ENCODE measurements at regions not wholly inside any gene's neighbourhood (a gene's known extent, or its start where the extent isn't known, plus 50 kb on each side); places are given as distances from the start of the nearest gene placed in this dataset.

DNA sequence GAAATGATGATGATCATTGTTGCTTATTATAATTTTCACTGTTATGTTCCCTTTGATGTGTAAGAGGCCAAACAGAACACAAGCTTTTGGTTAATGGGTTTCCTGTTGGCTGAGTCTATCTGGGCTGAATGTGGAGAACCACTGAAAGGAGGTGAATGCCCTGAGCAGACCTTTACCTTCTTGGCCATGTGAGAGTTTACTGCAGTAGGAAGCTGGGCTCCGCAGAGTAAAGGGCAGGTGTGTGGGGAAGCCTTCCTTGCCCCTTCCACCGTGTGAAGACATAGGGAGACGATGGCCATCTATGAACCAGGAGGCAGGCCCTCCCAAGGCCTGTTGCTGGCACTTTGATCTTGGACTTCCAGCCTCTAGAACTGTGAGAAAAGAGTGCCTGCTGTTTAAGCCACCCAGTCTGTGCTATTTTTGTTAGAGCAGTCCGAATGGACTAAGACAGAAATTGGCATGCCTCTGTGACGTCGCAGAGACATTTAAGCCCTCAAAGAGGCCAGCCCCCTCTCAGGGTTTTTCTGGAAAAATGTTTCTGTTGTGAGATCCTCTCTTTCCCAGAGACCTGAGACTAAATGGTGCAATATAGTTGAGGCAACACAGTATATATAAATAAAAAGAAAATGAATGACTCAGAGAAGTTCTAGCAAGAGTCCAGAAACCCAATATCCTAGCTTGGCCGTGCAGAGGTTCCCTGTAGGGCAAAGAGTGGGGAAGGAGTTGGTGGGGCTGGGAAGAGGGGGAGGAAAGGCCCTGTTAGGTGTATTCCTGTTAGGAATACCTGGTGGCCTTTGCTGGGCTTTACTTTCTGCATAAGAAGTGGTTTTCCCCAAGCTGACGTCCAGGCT is 121.9 kb upstream of the LGALSL start:
- Histone ChIP-seq H2AFZ (ENCODE audit: low read depth) (no peak overlapping the region), H3F3A (replicated peaks; ENCODE audit: insufficient read depth) (no peaks in the 10 kb centered on the region), H3K9me3 (no peaks in the 10 kb centered on the region), H3K4me3 (ENCODE audit: low read depth in 2 of 2, low read length in 1 of 2) (no peak overlapping the region), H4K20me1 (ENCODE audit: insufficient read depth) (no peaks in the 10 kb centered on the region), H3K9me2 (no peaks in the 10 kb centered on the region), H3K4me2 (no peak overlapping the region), H3K36me3 (replicated peaks in 1 of 2; ENCODE audit: control insufficient read depth in 1 of 2, insufficient read depth in 2 of 2, low read length in 1 of 2) (no peaks in the 10 kb centered on the region), H3K27ac (ENCODE audit: low read depth in 2 of 2, low read length in 1 of 2) (no peak overlapping the region), H3K9ac (no peak overlapping the region), H3K27me3 (ENCODE audit: insufficient read depth) (no peaks in the 10 kb centered on the region), H3K79me2 (ENCODE audit: insufficient read depth) (no peaks in the 10 kb centered on the region), H3K4me1 (ENCODE audit: control insufficient read depth in 1 of 2, insufficient read depth in 2 of 2, low read depth in 1 of 2, low read length in 1 of 2) (peaks cover 0 to 2% of the 10 kb centered on the region in 2 experiments; a peak in 1 of 4 replicates)
- 48% methylated on average over 7 of the region's 8 CpGs for WGBS (ENCODE audit: low lambda C conversion rate)
- POLR2A ChIA-PET, result no interaction called here
- DNase-seq, result no peak
- CTCF ChIA-PET, result interaction anchor here (0.7 to 7.6 kb wide), 39 partner anchors 8 to 586 kb away, joined by 3 to 235 read pairs (median 5); partner anchors contain the start of genes AFTPH and SERTAD2
- TF ChIP-seq NRF1 (IDR thresholded peaks at IDR 0.05; ENCODE audit: low read depth, low read length) (no peak), EZH2phosphoT487 (IDR thresholded peaks at IDR 0.05; ENCODE audit: borderline replicate concordance, low read depth) (no peak), RAD21 (IDR thresholded peaks at IDR 0.05; ENCODE audit: low read length) (no peak), SMC3 (IDR thresholded peaks at IDR 0.05; ENCODE audit: low read depth, low read length) (no peak), TCF12 (IDR thresholded peaks at IDR 0.05) (no peak), YY1 (IDR thresholded peaks at IDR 0.05; ENCODE audit: low read depth) (no peak), FOXJ3 (CRISPR knock-in tag; IDR thresholded peaks at IDR 0.05) (no peak), EP300 (IDR thresholded peaks at IDR 0.05; ENCODE audit: borderline replicate concordance in 1 of 2, low read depth in 1 of 2, low read length in 1 of 2) (no peak), TEAD4 (IDR thresholded peaks at IDR 0.05; ENCODE audit: borderline replicate concordance, insufficient read depth) (no peak), TAF1 (IDR thresholded peaks at IDR 0.05; ENCODE audit: borderline replicate concordance, low read depth, low read length) (no peak), SIN3A (IDR thresholded peaks at IDR 0.05; ENCODE audit: borderline replicate concordance, low read depth, low read length) (no peak), NFIC (IDR thresholded peaks at IDR 0.05; ENCODE audit: borderline replicate concordance) (no peak), CHD2 (IDR thresholded peaks at IDR 0.05; ENCODE audit: low read length, partially characterized antibody) (no peak), POLR2AphosphoS5 (IDR thresholded peaks at IDR 0.05; ENCODE audit: low read depth, low read length) (no peak), RCOR1 (IDR thresholded peaks at IDR 0.05; ENCODE audit: low read length) (no peak)
- TF ChIP-seq, protein P1, sequence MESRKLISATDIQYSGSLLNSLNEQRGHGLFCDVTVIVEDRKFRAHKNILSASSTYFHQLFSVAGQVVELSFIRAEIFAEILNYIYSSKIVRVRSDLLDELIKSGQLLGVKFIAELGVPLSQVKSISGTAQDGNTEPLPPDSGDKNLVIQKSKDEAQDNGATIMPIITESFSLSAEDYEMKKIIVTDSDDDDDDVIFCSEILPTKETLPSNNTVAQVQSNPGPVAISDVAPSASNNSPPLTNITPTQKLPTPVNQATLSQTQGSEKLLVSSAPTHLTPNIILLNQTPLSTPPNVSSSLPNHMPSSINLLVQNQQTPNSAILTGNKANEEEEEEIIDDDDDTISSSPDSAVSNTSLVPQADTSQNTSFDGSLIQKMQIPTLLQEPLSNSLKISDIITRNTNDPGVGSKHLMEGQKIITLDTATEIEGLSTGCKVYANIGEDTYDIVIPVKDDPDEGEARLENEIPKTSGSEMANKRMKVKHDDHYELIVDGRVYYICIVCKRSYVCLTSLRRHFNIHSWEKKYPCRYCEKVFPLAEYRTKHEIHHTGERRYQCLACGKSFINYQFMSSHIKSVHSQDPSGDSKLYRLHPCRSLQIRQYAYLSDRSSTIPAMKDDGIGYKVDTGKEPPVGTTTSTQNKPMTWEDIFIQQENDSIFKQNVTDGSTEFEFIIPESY (IDR thresholded peaks at IDR 0.05; ENCODE audit: borderline replicate concordance, low read depth), result no peak
- TF ChIP-seq, protein P2, sequence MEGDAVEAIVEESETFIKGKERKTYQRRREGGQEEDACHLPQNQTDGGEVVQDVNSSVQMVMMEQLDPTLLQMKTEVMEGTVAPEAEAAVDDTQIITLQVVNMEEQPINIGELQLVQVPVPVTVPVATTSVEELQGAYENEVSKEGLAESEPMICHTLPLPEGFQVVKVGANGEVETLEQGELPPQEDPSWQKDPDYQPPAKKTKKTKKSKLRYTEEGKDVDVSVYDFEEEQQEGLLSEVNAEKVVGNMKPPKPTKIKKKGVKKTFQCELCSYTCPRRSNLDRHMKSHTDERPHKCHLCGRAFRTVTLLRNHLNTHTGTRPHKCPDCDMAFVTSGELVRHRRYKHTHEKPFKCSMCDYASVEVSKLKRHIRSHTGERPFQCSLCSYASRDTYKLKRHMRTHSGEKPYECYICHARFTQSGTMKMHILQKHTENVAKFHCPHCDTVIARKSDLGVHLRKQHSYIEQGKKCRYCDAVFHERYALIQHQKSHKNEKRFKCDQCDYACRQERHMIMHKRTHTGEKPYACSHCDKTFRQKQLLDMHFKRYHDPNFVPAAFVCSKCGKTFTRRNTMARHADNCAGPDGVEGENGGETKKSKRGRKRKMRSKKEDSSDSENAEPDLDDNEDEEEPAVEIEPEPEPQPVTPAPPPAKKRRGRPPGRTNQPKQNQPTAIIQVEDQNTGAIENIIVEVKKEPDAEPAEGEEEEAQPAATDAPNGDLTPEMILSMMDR (IDR thresholded peaks at IDR 0.05), result no peak
- TF ChIP-seq, protein P3, sequence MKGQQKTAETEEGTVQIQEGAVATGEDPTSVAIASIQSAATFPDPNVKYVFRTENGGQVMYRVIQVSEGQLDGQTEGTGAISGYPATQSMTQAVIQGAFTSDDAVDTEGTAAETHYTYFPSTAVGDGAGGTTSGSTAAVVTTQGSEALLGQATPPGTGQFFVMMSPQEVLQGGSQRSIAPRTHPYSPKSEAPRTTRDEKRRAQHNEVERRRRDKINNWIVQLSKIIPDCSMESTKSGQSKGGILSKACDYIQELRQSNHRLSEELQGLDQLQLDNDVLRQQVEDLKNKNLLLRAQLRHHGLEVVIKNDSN (IDR thresholded peaks at IDR 0.05; ENCODE audit: borderline replicate concordance, low read depth), result no peak
- TF ChIP-seq, protein P4, sequence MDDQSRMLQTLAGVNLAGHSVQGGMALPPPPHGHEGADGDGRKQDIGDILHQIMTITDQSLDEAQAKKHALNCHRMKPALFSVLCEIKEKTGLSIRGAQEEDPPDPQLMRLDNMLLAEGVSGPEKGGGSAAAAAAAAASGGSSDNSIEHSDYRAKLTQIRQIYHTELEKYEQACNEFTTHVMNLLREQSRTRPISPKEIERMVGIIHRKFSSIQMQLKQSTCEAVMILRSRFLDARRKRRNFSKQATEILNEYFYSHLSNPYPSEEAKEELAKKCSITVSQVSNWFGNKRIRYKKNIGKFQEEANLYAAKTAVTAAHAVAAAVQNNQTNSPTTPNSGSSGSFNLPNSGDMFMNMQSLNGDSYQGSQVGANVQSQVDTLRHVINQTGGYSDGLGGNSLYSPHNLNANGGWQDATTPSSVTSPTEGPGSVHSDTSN (IDR thresholded peaks at IDR 0.05), result no peak
- TF ChIP-seq, protein P5, sequence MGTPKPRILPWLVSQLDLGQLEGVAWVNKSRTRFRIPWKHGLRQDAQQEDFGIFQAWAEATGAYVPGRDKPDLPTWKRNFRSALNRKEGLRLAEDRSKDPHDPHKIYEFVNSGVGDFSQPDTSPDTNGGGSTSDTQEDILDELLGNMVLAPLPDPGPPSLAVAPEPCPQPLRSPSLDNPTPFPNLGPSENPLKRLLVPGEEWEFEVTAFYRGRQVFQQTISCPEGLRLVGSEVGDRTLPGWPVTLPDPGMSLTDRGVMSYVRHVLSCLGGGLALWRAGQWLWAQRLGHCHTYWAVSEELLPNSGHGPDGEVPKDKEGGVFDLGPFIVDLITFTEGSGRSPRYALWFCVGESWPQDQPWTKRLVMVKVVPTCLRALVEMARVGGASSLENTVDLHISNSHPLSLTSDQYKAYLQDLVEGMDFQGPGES (IDR thresholded peaks at IDR 0.05; ENCODE audit: low read depth, low read length), result no peak

Data from SK-N-SH (cell line).